ENCODE measurements at regions not wholly inside any gene's neighbourhood (a gene's known extent, or its start where the extent isn't known, plus 50 kb on each side); places are given as distances from the start of the nearest gene placed in this dataset.

- no peaks in the 10 kb centered on the region for H3K36me3 ChIP-seq (ENCODE audit: low read length)
- no peaks in the 10 kb centered on the region for H3K79me2 ChIP-seq (ENCODE audit: insufficient read depth, low read length)
- H3K27ac ChIP-seq (ENCODE audit: low read depth, low read length), result no peak overlapping the region
- H3K4me3 ChIP-seq (ENCODE audit: insufficient read depth, low read length, poor library complexity, severe bottlenecking), result no peak overlapping the region
- H3K9me2 ChIP-seq (replicated peaks; ENCODE audit: insufficient read depth, low read length), result no peaks in the 10 kb centered on the region
- H4K20me1 ChIP-seq (ENCODE audit: low read depth, low read length), result no peaks in the 10 kb centered on the region
- no peak overlapping the region for H3K4me2 ChIP-seq (ENCODE audit: low read depth, low read length, poor library complexity, severe bottlenecking)
- no peaks in the 10 kb centered on the region for H3F3A ChIP-seq (ENCODE audit: insufficient read depth)
- H3K9ac ChIP-seq (ENCODE audit: low read length), result no peak overlapping the region
- H2AFZ ChIP-seq (ENCODE audit: low read depth, low read length, severe bottlenecking), result no peak overlapping the region
- H3K27me3 ChIP-seq (ENCODE audit: low read length), result no peaks in the 10 kb centered on the region
- no peak for TF ChIP-seq EZH2phosphoT487 (conservative IDR thresholded peaks at IDR 0.05; ENCODE audit: low read length)
- no peaks in the 10 kb centered on the region for H3K9me3 ChIP-seq (ENCODE audit: insufficient read depth, low read length)
These were observed 1113.1 kb upstream of the NRXN1 start for GRCh38 chr2:52145005-52145404.

DNA sequence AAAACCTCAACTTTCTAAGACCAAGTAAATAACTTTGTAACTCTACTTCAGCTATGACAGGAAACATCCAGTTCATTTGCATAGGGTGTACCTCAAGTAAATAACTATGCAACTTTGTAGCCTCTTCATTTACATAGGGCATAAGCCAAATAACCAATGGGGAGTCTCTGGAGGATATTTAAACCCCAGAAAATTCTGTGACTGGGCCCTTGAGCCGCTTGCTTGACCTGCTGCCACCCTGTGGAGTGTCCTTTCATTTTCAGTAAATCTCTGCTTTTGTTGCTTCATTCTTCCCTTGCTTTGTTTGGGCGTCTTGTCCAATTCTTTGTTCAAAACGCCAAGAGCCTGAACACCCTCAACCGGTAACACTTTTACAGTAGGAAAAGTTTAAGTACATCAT, 1112.7 kb upstream of the NRXN1 start:
- Histone ChIP-seq H3K27me3 (ENCODE audit: low read length) (no peaks in the 10 kb centered on the region), H2AFZ (ENCODE audit: low read depth, low read length, severe bottlenecking) (no peak overlapping the region), H3K9me2 (replicated peaks; ENCODE audit: insufficient read depth, low read length) (no peaks in the 10 kb centered on the region), H3K36me3 (ENCODE audit: low read length) (no peaks in the 10 kb centered on the region), H3F3A (ENCODE audit: insufficient read depth) (no peaks in the 10 kb centered on the region), H3K27ac (ENCODE audit: low read depth, low read length) (no peak overlapping the region), H4K20me1 (ENCODE audit: low read depth, low read length) (no peaks in the 10 kb centered on the region), H3K4me2 (ENCODE audit: low read depth, low read length, poor library complexity, severe bottlenecking) (no peak overlapping the region), H3K4me3 (ENCODE audit: insufficient read depth, low read length, poor library complexity, severe bottlenecking) (no peak overlapping the region), H3K9me3 (ENCODE audit: insufficient read depth, low read length) (no peaks in the 10 kb centered on the region), H3K79me2 (ENCODE audit: insufficient read depth, low read length) (no peaks in the 10 kb centered on the region), H3K9ac (ENCODE audit: low read length) (no peak overlapping the region)
- TF ChIP-seq, protein P1, sequence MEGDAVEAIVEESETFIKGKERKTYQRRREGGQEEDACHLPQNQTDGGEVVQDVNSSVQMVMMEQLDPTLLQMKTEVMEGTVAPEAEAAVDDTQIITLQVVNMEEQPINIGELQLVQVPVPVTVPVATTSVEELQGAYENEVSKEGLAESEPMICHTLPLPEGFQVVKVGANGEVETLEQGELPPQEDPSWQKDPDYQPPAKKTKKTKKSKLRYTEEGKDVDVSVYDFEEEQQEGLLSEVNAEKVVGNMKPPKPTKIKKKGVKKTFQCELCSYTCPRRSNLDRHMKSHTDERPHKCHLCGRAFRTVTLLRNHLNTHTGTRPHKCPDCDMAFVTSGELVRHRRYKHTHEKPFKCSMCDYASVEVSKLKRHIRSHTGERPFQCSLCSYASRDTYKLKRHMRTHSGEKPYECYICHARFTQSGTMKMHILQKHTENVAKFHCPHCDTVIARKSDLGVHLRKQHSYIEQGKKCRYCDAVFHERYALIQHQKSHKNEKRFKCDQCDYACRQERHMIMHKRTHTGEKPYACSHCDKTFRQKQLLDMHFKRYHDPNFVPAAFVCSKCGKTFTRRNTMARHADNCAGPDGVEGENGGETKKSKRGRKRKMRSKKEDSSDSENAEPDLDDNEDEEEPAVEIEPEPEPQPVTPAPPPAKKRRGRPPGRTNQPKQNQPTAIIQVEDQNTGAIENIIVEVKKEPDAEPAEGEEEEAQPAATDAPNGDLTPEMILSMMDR (IDR thresholded peaks at IDR 0.05; ENCODE audit: insufficient read depth, low read length, poor library complexity, severe bottlenecking), result no peak
- TF ChIP-seq EZH2phosphoT487 (conservative IDR thresholded peaks at IDR 0.05; ENCODE audit: low read length), result no peak

DNA sequence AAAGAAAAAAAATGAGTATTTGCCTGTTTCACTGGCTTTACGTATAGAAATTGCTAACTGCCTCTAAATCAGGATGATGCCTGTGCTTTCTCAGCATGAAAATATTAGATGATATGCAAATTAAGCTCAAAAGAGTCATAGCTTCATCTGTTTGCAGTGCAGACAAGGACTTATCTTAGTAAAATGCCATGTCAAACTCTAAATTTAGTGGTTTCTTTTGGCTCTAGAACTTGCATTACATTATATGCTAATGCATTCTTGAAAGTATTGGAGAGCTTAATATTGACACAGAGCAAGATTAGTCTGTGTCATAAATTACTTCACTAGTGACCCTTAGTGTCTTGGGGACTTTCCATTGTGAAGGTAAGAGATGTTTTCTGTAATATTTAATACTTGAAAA, 1109.1 kb upstream of the NRXN1 start:
- no peaks in the 10 kb centered on the region for H3K79me2 ChIP-seq (ENCODE audit: insufficient read depth, low read length)
- H3K9me3 ChIP-seq (ENCODE audit: insufficient read depth, low read length), result no peaks in the 10 kb centered on the region
- TF ChIP-seq, protein P1 (IDR thresholded peaks at IDR 0.05; ENCODE audit: insufficient read depth, low read length, poor library complexity, severe bottlenecking), result no peak
- no peak for TF ChIP-seq EZH2phosphoT487 (conservative IDR thresholded peaks at IDR 0.05; ENCODE audit: low read length)
- H3K9ac ChIP-seq (ENCODE audit: low read length), result no peak overlapping the region
- no peaks in the 10 kb centered on the region for H3K9me2 ChIP-seq (replicated peaks; ENCODE audit: insufficient read depth, low read length)
- no peak overlapping the region for H3K4me3 ChIP-seq (ENCODE audit: insufficient read depth, low read length, poor library complexity, severe bottlenecking)
- no peaks in the 10 kb centered on the region; the same call in 1 of the 2 replicates for H3K36me3 ChIP-seq (ENCODE audit: low read length)
- H3K4me2 ChIP-seq (ENCODE audit: low read depth, low read length, poor library complexity, severe bottlenecking), result no peak overlapping the region
- no peaks in the 10 kb centered on the region for H3F3A ChIP-seq (ENCODE audit: insufficient read depth)
- H3K27me3 ChIP-seq (ENCODE audit: low read length), result no peaks in the 10 kb centered on the region
- H4K20me1 ChIP-seq (ENCODE audit: low read depth, low read length), result no peaks in the 10 kb centered on the region
- H2AFZ ChIP-seq (ENCODE audit: low read depth, low read length, severe bottlenecking), result no peak overlapping the region
- no peak overlapping the region for H3K27ac ChIP-seq (ENCODE audit: low read depth, low read length)

- Histone ChIP-seq H3K9ac (ENCODE audit: low read length) (no peak overlapping the region), H3K79me2 (ENCODE audit: insufficient read depth, low read length) (no peaks in the 10 kb centered on the region), H3K36me3 (ENCODE audit: low read length) (no peaks in the 10 kb centered on the region; the same call in 1 of the 2 replicates), H3K9me3 (ENCODE audit: insufficient read depth, low read length) (no peaks in the 10 kb centered on the region), H3K9me2 (replicated peaks; ENCODE audit: insufficient read depth, low read length) (no peaks in the 10 kb centered on the region), H4K20me1 (ENCODE audit: low read depth, low read length) (no peaks in the 10 kb centered on the region), H3F3A (ENCODE audit: insufficient read depth) (no peaks in the 10 kb centered on the region), H2AFZ (ENCODE audit: low read depth, low read length, severe bottlenecking) (no peak overlapping the region), H3K27ac (ENCODE audit: low read depth, low read length) (no peak overlapping the region), H3K4me3 (ENCODE audit: insufficient read depth, low read length, poor library complexity, severe bottlenecking) (no peak overlapping the region), H3K4me2 (ENCODE audit: low read depth, low read length, poor library complexity, severe bottlenecking) (no peak overlapping the region), H3K27me3 (ENCODE audit: low read length) (no peaks in the 10 kb centered on the region)
- no peak for TF ChIP-seq EZH2phosphoT487 (conservative IDR thresholded peaks at IDR 0.05; ENCODE audit: low read length)
- TF ChIP-seq, protein P1 (IDR thresholded peaks at IDR 0.05; ENCODE audit: insufficient read depth, low read length, poor library complexity, severe bottlenecking), result no peak
These were observed 1107.3 kb upstream of the NRXN1 start for GRCh38 chr2:52139241-52139640.

Data from SU-DHL-6 (cell line).